NCI-H1694 treated with DMSO at 0.1 percent for 48 hours (cell line): ENCODE measurements at regions not wholly inside any gene's neighbourhood (a gene's known extent, or its start where the extent isn't known, plus 50 kb on each side); places are given as distances from the start of the nearest gene placed in this dataset.
"Not testable (repeated sequence)": the region's sequence is repeated elsewhere in the genome, so short reads cannot be mapped to it uniquely, and the experiment has no call there.

ENCODE experiments used
- DNase-seq: peaks from one replicate; lab custom pipeline; 2025; lab: John Stamatoyannopoulos, UW

GRCh38 chrX:67213686-67214085 is 330.1 kb upstream of the AR start:
- DNase-seq, result not testable (repeated sequence)

- DNase-seq, result no peak
Measured at GRCh38 chrX:67207912-67208311, 335.9 kb upstream of the AR start.

GRCh38 chrX:67159437-67159836 is 384.4 kb upstream of the AR start:
- no peak for DNase-seq

GRCh38 chrX:67114635-67115034 is 429.2 kb upstream of the AR start:
- DNase-seq, result no peak

GRCh38 chrX:67105758-67106116 is 438.1 kb upstream of the AR start:
- no peak for DNase-seq

GRCh38 chrX:67104982-67105757 is 438.7 kb upstream of the AR start:
- DNase-seq, result no peak

GRCh38 chrX:67100031-67100884 is 443.6 kb upstream of the AR start:
- DNase-seq, result no peak

- DNase-seq, result no peak
Measured at GRCh38 chrX:67094061-67094460, 449.8 kb upstream of the AR start.

GRCh38 chrX:67050760-67051159 is 411.9 kb upstream of the EDA2R start:
- no peak for DNase-seq

- no peak for DNase-seq
Measured at GRCh38 chrX:67044866-67045265, 406.0 kb upstream of the EDA2R start.

GRCh38 chrX:67044029-67044653 is 405.3 kb upstream of the EDA2R start:
- DNase-seq, result no peak

GRCh38 chrX:67004451-67004850 is 365.6 kb upstream of the EDA2R start:
- no peak for DNase-seq

GRCh38 chrX:66994729-66995128 is 355.9 kb upstream of the EDA2R start:
- no peak for DNase-seq

GRCh38 chrX:66992077-66992476 is 353.2 kb upstream of the EDA2R start:
- not testable (repeated sequence) for DNase-seq

GRCh38 chrX:66988331-66988730 is 349.5 kb upstream of the EDA2R start:
- no peak for DNase-seq

GRCh38 chrX:66961665-66962064 is 322.8 kb upstream of the EDA2R start:
- DNase-seq, result no peak

- no peak for DNase-seq
Measured at GRCh38 chrX:66931713-66932112, 292.8 kb upstream of the EDA2R start.

- not testable (repeated sequence) for DNase-seq
Measured at GRCh38 chrX:66930516-66930915, 291.6 kb upstream of the EDA2R start.

GRCh38 chrX:66920296-66920695 is 281.4 kb upstream of the EDA2R start:
- DNase-seq, result no peak

GRCh38 chrX:66919280-66919832 is 280.5 kb upstream of the EDA2R start:
- no peak for DNase-seq

- no peak for DNase-seq
Measured at GRCh38 chrX:66918511-66918910, 279.6 kb upstream of the EDA2R start.

GRCh38 chrX:66915893-66916292 is 277.0 kb upstream of the EDA2R start:
- no peak for DNase-seq

GRCh38 chrX:66914080-66914479 is 275.2 kb upstream of the EDA2R start:
- DNase-seq, result no peak
